Natural killer cell (primary cell): ENCODE measurements at regions not wholly inside any gene's neighbourhood (a gene's known extent, or its start where the extent isn't known, plus 50 kb on each side); places are given as distances from the start of the nearest gene placed in this dataset.

Source experiments
- ATAC-seq, 3 donors: fragments of 150-1000 bp in 2 of 3; fragments of 200-7000 bp in 1 of 3; cut with Tn5 transposase; 1 replicate in 1 of 3; 2 replicates in 2 of 3; pipeline ENCODE4 v1.10.0; 2021; ENCODE audit warnings: mild to moderate bottlenecking in 2 of 3, moderate library complexity in 2 of 3
- DNase-seq, 2 donors: peaks; one replicate each; pipeline versions ENCODE4 v3.0.0 to v3.0.0-alpha.2; 2013 to 2021; ENCODE audit warnings: mixed read lengths in 1 of 2
- H3K27ac ChIP-seq: one replicate; pipeline ENCODE4 v1.5.1; 2013; ENCODE audit warnings: mild to moderate bottlenecking, low read length
- H3K27me3 ChIP-seq: one replicate; pipeline ENCODE4 v1.6.1; 2013; ENCODE audit warnings: low read length; ENCODE audit not compliant: control insufficient read depth, insufficient read depth
- H3K36me3 ChIP-seq: one replicate; pipeline ENCODE4 v1.6.1; 2013; ENCODE audit warnings: low read length; ENCODE audit not compliant: control insufficient read depth, insufficient read depth
- H3K4me1 ChIP-seq: one replicate; pipeline ENCODE4 v1.6.1; 2013; ENCODE audit warnings: low read length; ENCODE audit not compliant: control insufficient read depth, insufficient read depth
- H3K4me3 ChIP-seq: one replicate; pipeline ENCODE4 v1.5.1; 2013; ENCODE audit warnings: low read length
- H3K9me3 ChIP-seq: one replicate; pipeline ENCODE4 v1.6.1; 2013; ENCODE audit warnings: low read length; ENCODE audit not compliant: control insufficient read depth, insufficient read depth
- H3K27ac Mint-ChIP-seq, 2 donors: one replicate each; pipeline ENCODE4 v1.8.0; 2022; ENCODE audit warnings: mild to moderate bottlenecking in 2 of 2, mixed read lengths in 2 of 2, moderate library complexity in 1 of 2
- H3K27me3 Mint-ChIP-seq, 2 donors: one replicate each; pipeline ENCODE4 v1.8.0; 2022; ENCODE audit warnings: low read depth in 2 of 2, mixed read lengths in 2 of 2
- H3K36me3 Mint-ChIP-seq: one replicate; pipeline ENCODE4 v1.8.0; 2022; ENCODE audit warnings: mixed read lengths
- H3K4me1 Mint-ChIP-seq, 2 donors: one replicate each; pipeline ENCODE4 v1.8.0; 2022; ENCODE audit warnings: mixed read lengths in 2 of 2
- H3K4me3 Mint-ChIP-seq: one replicate; pipeline ENCODE4 v1.8.0; 2022; ENCODE audit warnings: mild to moderate bottlenecking, moderate library complexity, mixed read lengths
- H3K9me3 Mint-ChIP-seq, 2 donors: one replicate each; pipeline ENCODE4 v1.8.0; 2022; ENCODE audit warnings: mixed read lengths in 2 of 2
- WGBS: methylation state at CpG from one replicate; pipeline ENCODE4 v1.1.7; 2013; ENCODE audit warnings: missing lambda C conversion rate; ENCODE audit not compliant: insufficient coverage; 5-methylcytosine and 5-hydroxymethylcytosine counted together
- intact Hi-C: fragments of 100-400 bp; cut with micrococcal nuclease; formaldehyde crosslinking; loops from one replicate; pipeline ENCODE4 v1.14.2; 2022
- TF ChIP-seq, protein P1 (sequence below): fragments of 200-600 bp; IDR thresholded peaks from one replicate; pipeline ENCODE4 v1.8.0; 2022; ENCODE audit warnings: antibody characterized with exemption

DNA sequence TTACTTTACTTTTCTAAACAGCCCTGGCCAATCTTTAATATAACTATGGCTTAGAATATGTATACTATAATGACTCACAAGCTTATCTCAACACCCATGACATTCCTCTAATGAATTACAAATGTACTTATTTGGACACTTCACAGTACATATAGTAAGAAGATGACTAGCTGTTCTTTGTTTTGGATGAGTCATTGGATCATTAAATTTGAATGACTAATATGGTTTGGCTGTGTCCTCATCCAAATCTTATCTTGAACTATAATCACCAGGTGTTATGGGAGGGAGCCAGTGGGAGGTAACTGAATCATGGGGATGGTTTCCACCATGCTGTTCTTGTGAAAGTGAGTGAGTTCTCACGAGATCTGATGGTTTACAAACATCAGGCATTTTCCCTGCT is 807.5 kb upstream of the SORCS1 start:
- Mint-ChIP-seq H3K9me3 (peaks cover 14 to 15% of the 10 kb centered on the region in 2 donors), H3K4me1 (no peaks in the 10 kb centered on the region), H3K36me3 (peaks cover 6% of the 10 kb centered on the region), H3K27ac (no peak overlapping the region), H3K27me3 (no peaks in the 10 kb centered on the region), H3K4me3 (no peak overlapping the region)
- Histone ChIP-seq H3K9me3 (peaks cover 4% of the 10 kb centered on the region), H3K36me3 (no peaks in the 10 kb centered on the region), H3K4me1 (no peaks in the 10 kb centered on the region), H3K4me3 (no peak overlapping the region), H3K27me3 (no peaks in the 10 kb centered on the region), H3K27ac (no peak overlapping the region)
- intact Hi-C loops, result no loop called here
- 36% methylated on average over 1 of the region's 1 CpG for WGBS
- DNase-seq, result no peak
- TF ChIP-seq, protein P1, sequence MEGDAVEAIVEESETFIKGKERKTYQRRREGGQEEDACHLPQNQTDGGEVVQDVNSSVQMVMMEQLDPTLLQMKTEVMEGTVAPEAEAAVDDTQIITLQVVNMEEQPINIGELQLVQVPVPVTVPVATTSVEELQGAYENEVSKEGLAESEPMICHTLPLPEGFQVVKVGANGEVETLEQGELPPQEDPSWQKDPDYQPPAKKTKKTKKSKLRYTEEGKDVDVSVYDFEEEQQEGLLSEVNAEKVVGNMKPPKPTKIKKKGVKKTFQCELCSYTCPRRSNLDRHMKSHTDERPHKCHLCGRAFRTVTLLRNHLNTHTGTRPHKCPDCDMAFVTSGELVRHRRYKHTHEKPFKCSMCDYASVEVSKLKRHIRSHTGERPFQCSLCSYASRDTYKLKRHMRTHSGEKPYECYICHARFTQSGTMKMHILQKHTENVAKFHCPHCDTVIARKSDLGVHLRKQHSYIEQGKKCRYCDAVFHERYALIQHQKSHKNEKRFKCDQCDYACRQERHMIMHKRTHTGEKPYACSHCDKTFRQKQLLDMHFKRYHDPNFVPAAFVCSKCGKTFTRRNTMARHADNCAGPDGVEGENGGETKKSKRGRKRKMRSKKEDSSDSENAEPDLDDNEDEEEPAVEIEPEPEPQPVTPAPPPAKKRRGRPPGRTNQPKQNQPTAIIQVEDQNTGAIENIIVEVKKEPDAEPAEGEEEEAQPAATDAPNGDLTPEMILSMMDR, result no peak
- no peak for ATAC-seq

DNA sequence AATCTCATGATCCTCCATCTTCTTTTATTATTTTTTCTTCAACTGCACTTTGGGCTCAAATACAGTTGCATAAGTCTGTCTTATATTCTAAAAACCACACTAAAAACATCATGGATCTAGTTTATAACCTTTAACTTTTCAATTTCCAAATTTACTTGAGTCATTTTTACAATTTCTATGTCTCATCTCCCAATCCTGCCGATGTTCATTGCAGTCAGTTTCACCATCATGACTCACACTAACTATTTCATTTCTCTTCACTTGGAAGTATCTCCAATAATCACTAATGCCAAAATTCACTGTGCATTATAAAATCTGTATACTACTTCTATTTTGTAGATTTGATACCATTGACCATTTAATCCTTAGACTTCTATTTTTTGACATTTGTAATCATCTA is 806.9 kb upstream of the SORCS1 start:
- H3K4me1 ChIP-seq, result no peaks in the 10 kb centered on the region
- no peak overlapping the region for H3K27ac Mint-ChIP-seq
- no peak overlapping the region for H3K27ac ChIP-seq
- no peak overlapping the region for H3K4me3 ChIP-seq
- H3K9me3 ChIP-seq, result peaks cover 4% of the 10 kb centered on the region
- no peaks in the 10 kb centered on the region for H3K27me3 Mint-ChIP-seq
- H3K4me1 Mint-ChIP-seq, result no peaks in the 10 kb centered on the region
- H3K36me3 ChIP-seq, result no peaks in the 10 kb centered on the region
- DNase-seq (no peak), ATAC-seq (no peak)
- TF ChIP-seq, protein P1, result no peak
- H3K27me3 ChIP-seq, result no peaks in the 10 kb centered on the region
- no peak overlapping the region for H3K4me3 Mint-ChIP-seq
- H3K9me3 Mint-ChIP-seq, result peaks cover 13 to 16% of the 10 kb centered on the region in 2 donors
- intact Hi-C loops, result no loop called here
- H3K36me3 Mint-ChIP-seq, result peaks cover 6% of the 10 kb centered on the region
- WGBS, result 89% methylated on average over 1 of the region's 1 CpG

DNA sequence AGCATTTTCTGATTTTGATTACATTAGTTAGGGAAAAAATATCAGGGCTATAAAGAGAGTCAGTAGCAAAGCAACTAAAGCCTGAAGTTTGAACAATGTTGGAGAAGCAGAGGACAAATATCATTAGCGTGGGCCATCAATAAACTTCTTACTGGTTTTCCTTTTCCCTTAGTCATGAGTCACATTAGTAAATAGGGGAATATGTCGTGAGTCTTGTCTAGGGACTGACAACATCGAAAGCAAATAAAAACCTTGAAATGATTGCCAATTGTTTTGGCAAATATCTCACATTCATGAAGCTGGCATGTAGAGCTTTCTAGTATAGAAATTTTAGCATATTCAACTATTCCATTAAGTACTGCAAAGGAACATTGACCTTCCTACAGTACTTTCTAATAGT is 806.0 kb upstream of the SORCS1 start:
- Mint-ChIP-seq H3K27ac (no peak overlapping the region), H3K4me3 (no peak overlapping the region), H3K9me3 (peaks cover 11 to 13% of the 10 kb centered on the region in 2 donors), H3K27me3 (no peaks in the 10 kb centered on the region), H3K36me3 (peaks cover 6% of the 10 kb centered on the region), H3K4me1 (no peaks in the 10 kb centered on the region)
- ATAC-seq (no peak), DNase-seq (no peak)
- TF ChIP-seq, protein P1, result no peak
- H3K27me3 ChIP-seq, result no peaks in the 10 kb centered on the region
- peaks cover 4% of the 10 kb centered on the region for H3K9me3 ChIP-seq
- no peaks in the 10 kb centered on the region for H3K4me1 ChIP-seq
- H3K36me3 ChIP-seq, result no peaks in the 10 kb centered on the region
- intact Hi-C loops, result no loop called here
- no peak overlapping the region for H3K4me3 ChIP-seq
- H3K27ac ChIP-seq, result no peak overlapping the region
- WGBS, result 44% methylated on average over 3 of the region's 3 CpGs

DNA sequence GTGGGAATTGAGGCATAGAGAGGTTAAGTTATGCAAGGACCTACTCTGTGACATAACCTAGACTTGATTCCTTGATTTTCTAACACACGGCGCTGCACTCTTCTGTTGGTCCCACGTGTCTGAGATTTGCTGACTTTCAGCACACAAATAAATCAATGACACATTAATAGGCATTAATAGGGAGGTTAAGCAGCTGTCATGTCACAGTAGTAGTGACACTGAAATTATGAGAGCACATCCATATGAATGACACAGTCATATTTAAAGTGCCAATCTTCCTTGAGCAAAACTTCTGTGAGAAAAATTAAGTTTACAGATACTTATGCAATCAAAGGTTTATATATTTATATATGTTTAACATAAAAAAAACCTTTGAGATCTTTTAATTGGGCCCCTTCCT is 805.4 kb upstream of the SORCS1 start:
- no peak for DNase-seq
- no peak for ATAC-seq
- H3K27me3 Mint-ChIP-seq, result no peaks in the 10 kb centered on the region
- peaks cover 6% of the 10 kb centered on the region for H3K36me3 Mint-ChIP-seq
- H3K4me1 Mint-ChIP-seq, result no peaks in the 10 kb centered on the region
- intact Hi-C loops, result no loop called here
- Histone ChIP-seq H3K4me1 (no peaks in the 10 kb centered on the region), H3K27me3 (no peaks in the 10 kb centered on the region), H3K27ac (no peak overlapping the region), H3K36me3 (no peaks in the 10 kb centered on the region), H3K4me3 (no peak overlapping the region), H3K9me3 (peaks cover 4% of the 10 kb centered on the region)
- H3K27ac Mint-ChIP-seq, result no peak overlapping the region
- 70% methylated on average over 2 of the region's 3 CpGs for WGBS
- H3K9me3 Mint-ChIP-seq, result peaks cover 10 to 12% of the 10 kb centered on the region in 2 donors
- TF ChIP-seq, protein P1, result no peak
- no peak overlapping the region for H3K4me3 Mint-ChIP-seq
